ENCODE measurements at regions not wholly inside any gene's neighbourhood (a gene's known extent, or its start where the extent isn't known, plus 50 kb on each side); places are given as distances from the start of the nearest gene placed in this dataset.

DNA sequence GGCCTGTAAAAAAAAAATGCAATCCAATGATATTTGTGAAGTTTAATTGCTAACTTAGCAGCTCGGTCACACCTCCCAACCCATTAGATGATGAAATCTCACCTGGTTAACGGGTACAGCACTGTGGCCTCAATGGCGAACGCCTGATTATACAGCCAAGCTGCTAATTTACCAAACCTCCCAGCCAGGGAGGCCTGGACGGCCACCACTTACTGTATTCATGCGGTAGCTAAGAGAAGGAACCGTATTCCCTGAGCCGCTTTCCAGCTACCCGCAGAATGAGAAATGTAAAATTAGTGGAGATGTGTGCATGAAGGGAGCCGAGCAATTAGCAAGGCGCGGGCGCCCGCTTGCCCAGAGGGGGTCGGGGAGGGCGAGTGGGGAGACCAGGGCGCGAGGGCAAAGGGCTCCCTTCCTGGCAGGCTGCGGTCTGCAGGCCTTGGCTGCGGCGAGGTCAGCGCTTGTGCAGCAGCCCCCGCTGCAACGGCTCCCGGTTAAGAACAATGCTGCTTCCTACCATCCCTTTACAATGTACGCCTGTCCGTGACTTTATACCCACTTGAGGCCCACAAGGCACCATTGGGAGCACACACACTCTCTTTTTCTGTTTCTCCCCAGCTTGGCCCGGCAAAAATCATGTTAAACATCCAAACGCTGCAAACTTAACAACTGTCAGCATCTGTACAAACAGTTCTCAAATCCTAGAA lies 70.4 kb upstream of the TBCA start:
- DNase-seq (ENCODE audit: low read depth in 1 of 2, low spot score in 1 of 2): no peak

DNA sequence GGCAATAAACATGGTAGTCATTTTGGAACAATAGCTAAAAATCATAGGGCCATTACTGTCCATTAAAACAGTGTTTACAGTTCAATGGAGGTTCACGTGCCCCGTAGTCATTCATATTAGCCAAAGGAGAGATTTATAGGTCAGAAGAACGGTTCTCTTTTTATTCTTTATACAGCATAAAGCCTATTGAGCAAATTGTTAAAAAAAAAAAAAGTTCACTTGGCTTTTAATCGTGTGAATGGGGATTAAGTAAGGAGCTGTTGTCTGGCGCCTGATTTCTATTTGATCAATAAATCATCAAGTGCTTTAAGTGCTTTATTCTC lies 69.1 kb upstream of the TBCA start:
- no peak for DNase-seq (ENCODE audit: low read depth in 1 of 2, low spot score in 1 of 2)

DNA sequence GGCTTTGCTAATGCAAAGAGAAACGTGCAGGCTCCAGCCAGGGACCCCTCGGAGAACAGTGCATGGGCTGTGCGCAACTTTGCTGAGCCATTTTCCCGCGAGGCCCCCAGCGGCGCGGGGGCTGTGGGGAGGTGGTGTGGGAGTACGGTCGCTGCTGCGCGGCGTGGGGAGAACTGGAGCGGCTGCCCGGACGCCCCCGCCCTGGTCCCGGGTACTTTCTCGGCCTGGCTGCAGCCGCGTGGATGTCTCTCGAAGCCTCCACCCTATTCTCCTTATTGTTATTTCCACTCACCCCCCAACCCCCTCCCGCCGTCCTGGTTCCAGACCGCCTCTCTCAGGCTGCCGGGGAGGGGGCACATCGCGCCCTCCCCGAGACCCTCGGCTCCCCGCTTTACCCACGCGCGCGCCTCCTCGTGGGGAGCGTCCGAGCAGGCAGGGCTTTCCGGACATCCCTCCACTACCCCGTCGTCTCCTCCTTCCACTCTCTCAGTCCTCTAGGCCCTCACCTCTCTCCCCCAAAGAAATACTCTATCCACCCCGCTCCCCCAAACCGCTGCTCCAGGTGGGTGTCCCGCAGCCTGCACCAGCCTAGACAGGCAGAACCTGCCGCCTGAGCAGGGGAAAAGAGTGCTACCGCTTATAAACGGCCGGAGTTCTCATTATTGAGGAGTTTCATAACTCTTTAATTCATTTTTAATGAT lies 68.6 kb upstream of the TBCA start:
- no peak for DNase-seq (ENCODE audit: low read depth in 1 of 2, low spot score in 1 of 2)

DNA sequence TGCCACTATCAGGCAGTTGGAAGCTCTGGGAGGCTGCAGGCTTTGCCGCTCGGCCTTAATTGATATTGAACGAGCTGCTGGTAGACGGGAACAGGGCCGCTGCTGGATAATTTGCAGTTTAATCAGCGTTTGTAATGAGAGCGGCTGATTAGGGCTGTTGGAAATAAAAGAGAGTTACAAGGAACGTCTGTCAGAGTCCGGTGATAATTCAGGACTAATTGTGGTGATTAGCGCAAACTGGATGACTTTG lies 68.2 kb upstream of the TBCA start:
- DNase-seq (ENCODE audit: low read depth in 1 of 2, low spot score in 1 of 2): no peak

DNA sequence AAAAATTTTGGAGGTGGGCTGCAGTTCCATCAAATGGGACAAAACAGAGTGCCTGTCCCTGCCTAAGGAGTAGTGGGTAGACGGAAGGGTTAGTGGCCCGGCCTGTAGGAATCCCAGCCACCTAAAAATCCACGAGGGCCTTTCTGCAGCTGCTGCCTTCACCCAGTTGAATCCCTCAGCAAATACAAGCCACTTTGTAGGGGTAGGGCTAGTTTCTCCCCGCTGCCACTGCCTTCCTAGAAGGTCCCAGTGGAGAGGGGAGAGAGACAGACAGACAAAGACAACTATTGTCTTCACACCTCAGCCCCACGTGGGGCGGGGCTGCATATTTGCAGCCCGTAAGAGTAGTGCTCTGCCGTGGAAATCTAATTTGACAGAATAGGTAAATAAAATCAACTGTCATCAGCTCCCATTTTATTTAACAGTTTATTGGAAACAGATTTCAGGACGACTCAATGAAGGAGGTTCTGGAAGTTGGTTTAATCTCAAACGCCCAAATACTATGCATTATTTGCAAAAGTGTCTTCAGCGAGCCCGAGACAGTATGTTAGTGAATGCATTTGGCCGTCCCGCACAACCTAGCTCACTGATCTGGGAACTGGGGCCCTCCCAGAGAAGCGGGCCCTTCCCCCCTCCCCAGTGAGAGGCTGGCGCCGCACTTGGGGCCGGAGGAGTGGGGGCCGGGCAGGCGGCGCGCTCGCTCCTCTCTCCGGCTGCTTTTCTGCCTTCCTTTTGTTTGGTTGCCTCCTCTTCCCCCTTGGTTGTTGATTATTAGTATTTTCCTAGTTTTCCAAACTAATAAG lies 67.6 kb upstream of the TBCA start:
- no peak for DNase-seq (ENCODE audit: low read depth in 1 of 2, low spot score in 1 of 2)

DNA sequence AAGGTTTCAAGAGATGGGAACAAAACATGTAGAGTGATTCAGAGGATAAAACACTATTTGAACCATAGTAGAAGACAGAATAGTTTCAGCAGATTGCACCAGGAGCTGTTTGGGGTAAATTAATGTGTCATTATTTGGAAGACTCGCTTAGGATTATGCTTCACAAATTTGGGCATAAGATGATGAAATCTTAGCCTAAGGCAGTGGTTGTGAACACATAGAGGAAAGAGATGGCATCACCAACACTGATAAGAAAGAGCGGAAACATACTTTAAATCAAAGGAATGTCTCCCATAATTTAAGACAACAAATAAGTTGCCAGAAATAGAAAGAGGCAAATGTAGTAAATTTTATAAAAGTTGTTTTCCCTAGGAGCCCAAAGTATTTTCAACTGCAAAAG lies 66.1 kb upstream of the TBCA start:
- DNase-seq (ENCODE audit: low read depth in 1 of 2, low spot score in 1 of 2): no peak

DNA sequence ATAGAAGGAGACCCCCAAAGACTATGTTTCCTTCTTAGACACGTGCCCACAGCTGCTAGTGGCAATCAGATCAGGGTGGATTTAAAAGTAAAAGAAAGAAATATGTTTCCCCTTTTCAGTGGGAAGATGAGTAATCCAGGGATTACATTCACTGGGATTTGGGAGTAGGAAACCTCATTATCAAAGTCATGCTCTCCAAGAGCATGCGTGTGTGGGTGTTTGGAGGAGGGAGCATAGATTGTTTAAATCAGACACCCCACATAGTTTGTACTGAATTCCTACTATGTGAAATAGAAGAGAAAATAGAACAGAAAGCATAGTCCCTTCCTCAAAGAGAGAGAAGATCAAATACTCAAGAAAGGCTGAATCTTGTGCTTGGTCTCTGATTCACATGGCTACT lies 65.5 kb upstream of the TBCA start:
- DNase-seq (ENCODE audit: low read depth in 1 of 2, low spot score in 1 of 2): no peak

DNA sequence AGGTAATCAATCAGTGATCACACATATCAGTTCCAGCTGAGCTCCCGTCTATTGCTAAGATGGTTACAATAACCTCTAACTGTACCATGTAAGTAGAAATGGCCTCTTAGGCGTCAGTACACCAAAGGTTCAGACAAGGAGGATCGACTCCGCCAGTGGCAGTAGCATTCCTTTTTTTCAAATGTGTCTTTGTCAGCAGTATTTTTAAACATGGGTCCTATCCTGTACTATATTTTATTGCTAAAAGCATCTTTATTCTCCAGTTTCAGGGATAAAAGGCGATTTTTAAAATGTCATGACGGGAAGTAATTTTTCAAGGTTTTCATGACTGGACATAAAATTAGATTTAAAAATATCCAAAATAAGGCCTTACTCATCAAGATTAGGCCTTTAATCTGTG lies 64.8 kb upstream of the TBCA start:
- no peak for DNase-seq (ENCODE audit: low read depth in 1 of 2, low spot score in 1 of 2)

DNA sequence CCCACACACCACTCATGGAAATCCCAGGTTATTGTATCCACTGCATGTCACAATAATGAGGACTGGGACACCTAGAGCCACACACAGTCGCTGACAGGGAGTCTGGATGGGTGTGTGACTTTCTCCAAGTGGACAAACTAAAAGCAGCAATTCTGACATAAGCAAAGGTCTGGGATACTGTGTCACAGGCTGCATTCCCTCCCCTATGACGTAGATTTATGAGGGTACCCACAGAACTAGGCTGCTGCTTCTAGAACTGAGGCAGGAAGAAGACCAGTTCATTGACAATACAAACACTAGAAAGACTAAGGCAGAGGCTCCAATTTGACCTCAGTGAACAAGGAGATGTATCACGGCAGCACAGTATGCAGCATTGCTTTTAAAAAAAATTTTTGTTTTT lies 63.6 kb upstream of the TBCA start:
- DNase-seq (ENCODE audit: low read depth in 1 of 2, low spot score in 1 of 2): no peak

DNA sequence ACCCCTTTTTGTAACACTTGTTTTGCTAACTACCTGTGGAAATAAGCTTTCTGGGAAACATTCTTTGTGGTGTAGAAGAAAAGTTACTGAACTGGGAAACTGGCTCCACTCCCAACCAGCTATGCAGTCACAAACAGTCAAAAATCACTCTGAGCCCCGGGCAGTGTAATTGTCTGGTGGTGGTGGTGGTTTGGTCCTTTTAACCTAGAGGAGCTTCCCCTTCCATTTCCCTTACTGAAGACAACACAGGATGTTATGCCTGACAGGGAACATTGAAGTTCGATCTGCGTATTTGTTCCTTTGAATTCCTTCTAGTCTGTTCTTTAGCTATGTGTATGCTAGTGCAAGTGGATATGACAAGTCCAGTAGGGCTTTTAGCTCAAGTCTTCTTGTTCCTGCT lies 56.8 kb upstream of the TBCA start:
- no peak for DNase-seq (ENCODE audit: low read depth in 1 of 2, low spot score in 1 of 2)

DNA sequence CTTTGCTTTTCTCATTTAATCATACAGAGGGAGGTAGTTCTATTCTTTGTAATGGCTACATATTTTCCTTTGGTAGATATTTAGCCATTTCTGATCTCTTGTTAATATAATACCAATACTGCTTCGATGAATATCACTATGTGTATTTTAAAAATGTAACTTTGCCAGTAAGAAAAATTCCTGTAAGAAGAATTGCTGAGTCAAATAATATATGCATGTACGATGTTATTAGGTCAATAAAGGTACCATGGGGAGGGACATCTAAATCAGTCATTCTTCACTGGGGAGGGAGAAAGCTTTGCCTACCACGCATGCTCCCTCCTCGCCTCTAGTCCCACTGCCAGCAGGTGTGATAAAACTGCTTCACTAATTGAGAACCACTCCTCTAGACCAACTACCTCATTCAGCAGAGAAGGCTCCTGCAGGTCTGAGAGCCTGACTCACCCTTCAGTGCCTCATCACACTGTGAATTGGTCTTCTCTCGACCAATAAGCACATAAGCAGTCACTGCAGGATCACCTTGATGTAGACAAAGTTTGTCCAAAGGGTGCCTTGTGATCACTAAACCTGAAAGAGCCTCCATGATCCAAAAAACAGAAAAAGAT lies 56.1 kb upstream of the TBCA start:
- DNase-seq (ENCODE audit: low read depth in 1 of 2, low spot score in 1 of 2): no peak

DNA sequence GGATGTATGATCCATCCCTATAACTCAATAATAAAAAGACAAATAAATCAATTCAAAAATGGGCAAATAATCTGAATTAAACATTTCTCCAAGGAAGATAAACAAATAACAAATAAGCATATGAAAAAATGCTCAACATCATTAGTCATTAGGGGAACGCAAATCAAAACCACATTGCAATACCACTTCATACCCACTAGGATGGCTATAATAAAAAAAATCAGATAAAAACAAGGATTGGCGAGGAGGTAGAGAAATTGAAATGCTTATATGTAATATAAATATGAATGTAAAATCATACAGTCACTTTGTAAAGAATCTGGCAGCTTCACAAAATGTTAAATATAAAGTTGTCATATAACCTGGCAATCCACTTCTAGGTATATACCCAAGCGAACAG lies 52.3 kb upstream of the TBCA start:
- no peak for DNase-seq (ENCODE audit: low read depth in 1 of 2, low spot score in 1 of 2)
